ENCODE measurements at regions not wholly inside any gene's neighbourhood (a gene's known extent, or its start where the extent isn't known, plus 50 kb on each side); places are given as distances from the start of the nearest gene placed in this dataset.
A peak's percentile ranks its signal among the peaks of the same experiment; 100 is the strongest.

DNA sequence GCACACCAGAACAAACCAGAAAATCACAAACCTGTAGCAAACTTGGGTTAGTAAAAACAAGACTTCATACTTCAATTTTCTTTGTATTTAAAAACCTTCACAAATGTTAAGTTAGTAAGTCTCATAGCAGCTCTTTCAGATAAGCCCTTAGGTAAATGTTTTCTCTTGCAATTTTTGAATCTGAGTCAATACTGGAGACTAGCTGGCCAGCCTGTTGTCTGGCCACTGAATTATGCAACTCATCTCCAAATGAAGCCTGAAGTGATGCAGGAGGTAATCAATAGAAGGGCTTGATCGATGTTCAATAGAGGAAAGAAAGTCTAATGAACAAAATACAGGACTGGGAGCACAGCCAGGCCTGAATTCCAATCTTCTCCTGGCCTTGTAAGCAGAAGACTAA lies 465.2 kb downstream of the LRIG3 start:
- TF ChIP-seq, protein P1, sequence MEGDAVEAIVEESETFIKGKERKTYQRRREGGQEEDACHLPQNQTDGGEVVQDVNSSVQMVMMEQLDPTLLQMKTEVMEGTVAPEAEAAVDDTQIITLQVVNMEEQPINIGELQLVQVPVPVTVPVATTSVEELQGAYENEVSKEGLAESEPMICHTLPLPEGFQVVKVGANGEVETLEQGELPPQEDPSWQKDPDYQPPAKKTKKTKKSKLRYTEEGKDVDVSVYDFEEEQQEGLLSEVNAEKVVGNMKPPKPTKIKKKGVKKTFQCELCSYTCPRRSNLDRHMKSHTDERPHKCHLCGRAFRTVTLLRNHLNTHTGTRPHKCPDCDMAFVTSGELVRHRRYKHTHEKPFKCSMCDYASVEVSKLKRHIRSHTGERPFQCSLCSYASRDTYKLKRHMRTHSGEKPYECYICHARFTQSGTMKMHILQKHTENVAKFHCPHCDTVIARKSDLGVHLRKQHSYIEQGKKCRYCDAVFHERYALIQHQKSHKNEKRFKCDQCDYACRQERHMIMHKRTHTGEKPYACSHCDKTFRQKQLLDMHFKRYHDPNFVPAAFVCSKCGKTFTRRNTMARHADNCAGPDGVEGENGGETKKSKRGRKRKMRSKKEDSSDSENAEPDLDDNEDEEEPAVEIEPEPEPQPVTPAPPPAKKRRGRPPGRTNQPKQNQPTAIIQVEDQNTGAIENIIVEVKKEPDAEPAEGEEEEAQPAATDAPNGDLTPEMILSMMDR (IDR thresholded peaks at IDR 0.05; ENCODE audit: low read depth, low read length): no peak
- peak in 1 of 2 donors; percentile 6 for DNase-seq (ENCODE audit: low read depth in 1 of 2, low spot score in 1 of 2)
- no peaks in the 10 kb centered on the region for H3K36me3 ChIP-seq
- H3K4me1 ChIP-seq (ENCODE audit: low read depth): no peaks in the 10 kb centered on the region
- no peak overlapping the region for H3K27ac ChIP-seq
- no peaks in the 10 kb centered on the region for H3K27me3 ChIP-seq
- no peaks in the 10 kb centered on the region for H3K9me3 ChIP-seq (ENCODE audit: low read depth)
- H3K4me3 ChIP-seq: no peak overlapping the region

- no peak for DNase-seq (ENCODE audit: low read depth in 1 of 2, low spot score in 1 of 2)
- no peak overlapping the region for H3K4me3 ChIP-seq
- H3K4me1 ChIP-seq (ENCODE audit: low read depth): no peaks in the 10 kb centered on the region
- no peaks in the 10 kb centered on the region for H3K27me3 ChIP-seq
- TF ChIP-seq, protein P1 (IDR thresholded peaks at IDR 0.05; ENCODE audit: low read depth, low read length): no peak
- no peaks in the 10 kb centered on the region for H3K36me3 ChIP-seq
- no peaks in the 10 kb centered on the region for H3K9me3 ChIP-seq (ENCODE audit: low read depth)
- no peak overlapping the region for H3K27ac ChIP-seq
Measured at GRCh38 chr12:58458102-58458501, 462.2 kb downstream of the LRIG3 start.

- Histone ChIP-seq H3K36me3 (no peaks in the 10 kb centered on the region), H3K4me3 (no peak overlapping the region), H3K4me1 (ENCODE audit: low read depth) (no peaks in the 10 kb centered on the region), H3K27me3 (no peaks in the 10 kb centered on the region), H3K9me3 (ENCODE audit: low read depth) (no peaks in the 10 kb centered on the region), H3K27ac (no peak overlapping the region)
- DNase-seq (ENCODE audit: low read depth in 1 of 2, low spot score in 1 of 2): peak in 1 of 2 donors; percentile 35
- TF ChIP-seq, protein P1 (IDR thresholded peaks at IDR 0.05; ENCODE audit: low read depth, low read length): no peak
Measured at GRCh38 chr12:58459191-58459590, 461.1 kb downstream of the LRIG3 start.

- Histone ChIP-seq H3K27me3 (no peaks in the 10 kb centered on the region), H3K36me3 (no peaks in the 10 kb centered on the region), H3K27ac (no peak overlapping the region), H3K4me3 (no peak overlapping the region), H3K4me1 (ENCODE audit: low read depth) (no peaks in the 10 kb centered on the region), H3K9me3 (ENCODE audit: low read depth) (no peaks in the 10 kb centered on the region)
- DNase-seq (ENCODE audit: low read depth in 1 of 2, low spot score in 1 of 2): no peak
- TF ChIP-seq, protein P1 (IDR thresholded peaks at IDR 0.05; ENCODE audit: low read depth, low read length): no peak
Measured at GRCh38 chr12:58463051-58463450, 457.3 kb downstream of the LRIG3 start.

- Histone ChIP-seq H3K36me3 (no peaks in the 10 kb centered on the region), H3K27me3 (no peaks in the 10 kb centered on the region), H3K4me1 (ENCODE audit: low read depth) (no peaks in the 10 kb centered on the region), H3K27ac (no peak overlapping the region), H3K9me3 (ENCODE audit: low read depth) (no peaks in the 10 kb centered on the region), H3K4me3 (no peak overlapping the region)
- TF ChIP-seq, protein P1 (IDR thresholded peaks at IDR 0.05; ENCODE audit: low read depth, low read length): no peak
- peak in 1 of 2 donors; percentile 30 for DNase-seq (ENCODE audit: low read depth in 1 of 2, low spot score in 1 of 2)
Measured at GRCh38 chr12:58465418-58465817, 454.9 kb downstream of the LRIG3 start.

Measured in cardiac muscle cell (in vitro differentiated cells and primary cell).